Stimulated activated CD4-positive, alpha-beta T cell treated with anti-CD3 and anti-CD28 coated beads, Interleukin-15, amount 100 ng/mL, for 24 hours (primary cell): ENCODE measurements at regions not wholly inside any gene's neighbourhood (a gene's known extent, or its start where the extent isn't known, plus 50 kb on each side); places are given as distances from the start of the nearest gene placed in this dataset.

ENCODE experiments used
- DNase-seq: peaks from one replicate; pipeline ENCODE4 v3.0.0-alpha.2; 2020

GRCh38 chr2:60044484-60044883 is 509.0 kb downstream of the BCL11A start:
- no peak for DNase-seq

GRCh38 chr2:60042023-60042422 is 511.4 kb downstream of the BCL11A start:
- DNase-seq = no peak

GRCh38 chr2:60033325-60033724 is 520.1 kb downstream of the BCL11A start:
- DNase-seq = no peak

GRCh38 chr2:60029566-60029883 is 523.9 kb downstream of the BCL11A start:
- no peak for DNase-seq

GRCh38 chr2:60028849-60029565 is 524.4 kb downstream of the BCL11A start:
- no peak for DNase-seq

- no peak for DNase-seq
Observed at GRCh38 chr2:60025496-60025895, 528.0 kb downstream of the BCL11A start.

- DNase-seq = no peak
Observed at GRCh38 chr2:60023256-60023985, 530.0 kb downstream of the BCL11A start.

GRCh38 chr2:60007671-60008070 is 545.8 kb downstream of the BCL11A start:
- DNase-seq = no peak

GRCh38 chr2:60003076-60003475 is 550.4 kb downstream of the BCL11A start:
- no peak for DNase-seq

- DNase-seq = no peak
Observed at GRCh38 chr2:60002183-60002867, 551.1 kb downstream of the BCL11A start.

- no peak for DNase-seq
Observed at GRCh38 chr2:60000686-60001085, 552.8 kb downstream of the BCL11A start.

- no peak for DNase-seq
Observed at GRCh38 chr2:59998324-59998723, 555.1 kb downstream of the BCL11A start.

- no peak for DNase-seq
Observed at GRCh38 chr2:59997371-59997770, 556.1 kb downstream of the BCL11A start.

GRCh38 chr2:59996855-59997254 is 556.6 kb downstream of the BCL11A start:
- DNase-seq = no peak

- DNase-seq = no peak
Observed at GRCh38 chr2:59993726-59994125, 559.7 kb downstream of the BCL11A start.

- DNase-seq = no peak
Observed at GRCh38 chr2:59988341-59988740, 565.1 kb downstream of the BCL11A start.

GRCh38 chr2:59986511-59986910 is 566.9 kb downstream of the BCL11A start:
- DNase-seq = no peak

- DNase-seq = no peak
Observed at GRCh38 chr2:59985923-59986322, 567.5 kb downstream of the BCL11A start.

- no peak for DNase-seq
Observed at GRCh38 chr2:59974051-59974766, 579.2 kb downstream of the BCL11A start.

- DNase-seq = no peak
Observed at GRCh38 chr2:59969161-59969560, 584.3 kb downstream of the BCL11A start.

- no peak for DNase-seq
Observed at GRCh38 chr2:59968441-59968840, 585.0 kb downstream of the BCL11A start.

- DNase-seq = no peak
Observed at GRCh38 chr2:59967691-59968090, 585.8 kb downstream of the BCL11A start.

- no peak for DNase-seq
Observed at GRCh38 chr2:59963157-59963556, 590.3 kb downstream of the BCL11A start.
